GM12892 (cell line): ENCODE measurements at regions not wholly inside any gene's neighbourhood (a gene's known extent, or its start where the extent isn't known, plus 50 kb on each side); places are given as distances from the start of the nearest gene placed in this dataset.

Experiments
- POLR2A ChIP-seq: IDR thresholded peaks from 2 replicates; pipeline ENCODE4 v1.6.1; 2011; ENCODE audit warnings: low read depth, low read length, control low read depth
- TAF1 ChIP-seq: IDR thresholded peaks from 2 replicates; pipeline ENCODE4 v1.6.1; 2011; ENCODE audit warnings: low read depth, mild to moderate bottlenecking, control low read depth, low read length, borderline replicate concordance

GRCh38 chr17:77455891-77456260 lies 315.1 kb downstream of the SEC14L1 start:
- no peak for TF ChIP-seq TAF1
- TF ChIP-seq POLR2A = no peak
